Subcutaneous abdominal adipose tissue (tissue), 5 donors: ENCODE measurements at regions not wholly inside any gene's neighbourhood (a gene's known extent, or its start where the extent isn't known, plus 50 kb on each side); places are given as distances from the start of the nearest gene placed in this dataset.

ENCODE experiments used
- H3K27ac ChIP-seq: one replicate; pipeline ENCODE4 v1.7.0; 2013; ENCODE audit warnings: low read depth, mild to moderate bottlenecking, inconsistent platforms, low read length, moderate library complexity
- H3K27me3 ChIP-seq, 5 donors: one replicate each; pipeline ENCODE4 v1.7.0; 2013; ENCODE audit warnings: low read length in 5 of 5, inconsistent platforms in 1 of 5; ENCODE audit not compliant: control insufficient read depth in 5 of 5, insufficient read depth in 4 of 5
- H3K36me3 ChIP-seq, 5 donors: one replicate each; pipeline ENCODE4 v1.7.0; 2013; ENCODE audit warnings: low read length in 5 of 5; ENCODE audit not compliant: control insufficient read depth in 5 of 5, insufficient read depth in 5 of 5
- H3K4me1 ChIP-seq, 5 donors: one replicate each; pipeline ENCODE4 v1.7.0; 2013; ENCODE audit warnings: low read length in 5 of 5, mild to moderate bottlenecking in 3 of 5, moderate library complexity in 1 of 5; ENCODE audit not compliant: control insufficient read depth in 5 of 5, insufficient read depth in 5 of 5
- H3K4me3 ChIP-seq, 5 donors: one replicate each; pipeline ENCODE4 v1.7.0; 2013; ENCODE audit warnings: low read length in 5 of 5, low read depth in 1 of 5
- H3K9ac ChIP-seq, 5 donors: one replicate each; pipeline ENCODE4 v1.7.0; 2013; ENCODE audit warnings: low read length in 5 of 5, mild to moderate bottlenecking in 4 of 5, moderate library complexity in 3 of 5
- H3K9me3 ChIP-seq, 5 donors: one replicate each; pipeline ENCODE4 v1.7.0; 2013; ENCODE audit warnings: low read length in 5 of 5; ENCODE audit not compliant: control insufficient read depth in 5 of 5
- donor health status: healthy.
- donor health status: healthy.
- donor health status: healthy.
- donor health status: healthy.
- donor health status: healthy.

DNA sequence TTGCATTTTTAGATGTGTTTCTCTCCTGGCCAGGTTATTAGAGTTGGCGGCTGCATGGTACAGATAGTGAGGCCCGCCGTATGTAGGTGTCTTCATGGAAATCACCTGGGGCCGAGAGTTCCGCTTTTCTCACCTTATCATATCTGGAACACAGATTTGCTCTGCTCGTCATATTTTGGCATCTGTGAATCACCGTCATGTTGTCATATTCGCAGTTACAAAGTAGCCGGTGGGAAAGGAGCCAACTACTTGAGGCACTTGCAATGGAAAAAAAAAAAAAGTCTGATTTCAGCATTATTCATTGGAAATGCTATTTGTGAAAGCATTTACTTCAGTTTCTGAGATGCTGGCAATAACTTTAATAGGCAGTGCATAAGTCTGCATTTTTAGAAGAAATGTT, 1715.2 kb upstream of the TENM3 start:
- Histone ChIP-seq H3K9me3 (no peaks in the 10 kb centered on the region), H3K27ac (no peak overlapping the region)

GRCh38 chr4:180530787-180531186, 1712.4 kb upstream of the TENM3 start:
- Histone ChIP-seq H3K9me3 (no peaks in the 10 kb centered on the region), H3K27me3 (no peaks in the 10 kb centered on the region), H3K9ac (no peak overlapping the region), H3K27ac (no peak overlapping the region), H3K36me3 (no peaks in the 10 kb centered on the region), H3K4me3 (no peak overlapping the region), H3K4me1 (no peaks in the 10 kb centered on the region)

More for the DNA sequence above, 1715.2 kb upstream of the TENM3 start:
- H3K4me1 ChIP-seq, result no peaks in the 10 kb centered on the region
- H3K9ac ChIP-seq, result no peak overlapping the region
- H3K27me3 ChIP-seq, result no peaks in the 10 kb centered on the region
- H3K4me3 ChIP-seq, result no peak overlapping the region
- no peaks in the 10 kb centered on the region for H3K36me3 ChIP-seq

- H3K27ac ChIP-seq, result no peak overlapping the region
- H3K36me3 ChIP-seq, result no peaks in the 10 kb centered on the region
- H3K9me3 ChIP-seq, result no peaks in the 10 kb centered on the region
- H3K4me3 ChIP-seq, result no peak overlapping the region
- no peak overlapping the region for H3K9ac ChIP-seq
- H3K27me3 ChIP-seq, result no peaks in the 10 kb centered on the region
- no peaks in the 10 kb centered on the region for H3K4me1 ChIP-seq
Measured at GRCh38 chr4:180532691-180533090, 1710.5 kb upstream of the TENM3 start.

DNA sequence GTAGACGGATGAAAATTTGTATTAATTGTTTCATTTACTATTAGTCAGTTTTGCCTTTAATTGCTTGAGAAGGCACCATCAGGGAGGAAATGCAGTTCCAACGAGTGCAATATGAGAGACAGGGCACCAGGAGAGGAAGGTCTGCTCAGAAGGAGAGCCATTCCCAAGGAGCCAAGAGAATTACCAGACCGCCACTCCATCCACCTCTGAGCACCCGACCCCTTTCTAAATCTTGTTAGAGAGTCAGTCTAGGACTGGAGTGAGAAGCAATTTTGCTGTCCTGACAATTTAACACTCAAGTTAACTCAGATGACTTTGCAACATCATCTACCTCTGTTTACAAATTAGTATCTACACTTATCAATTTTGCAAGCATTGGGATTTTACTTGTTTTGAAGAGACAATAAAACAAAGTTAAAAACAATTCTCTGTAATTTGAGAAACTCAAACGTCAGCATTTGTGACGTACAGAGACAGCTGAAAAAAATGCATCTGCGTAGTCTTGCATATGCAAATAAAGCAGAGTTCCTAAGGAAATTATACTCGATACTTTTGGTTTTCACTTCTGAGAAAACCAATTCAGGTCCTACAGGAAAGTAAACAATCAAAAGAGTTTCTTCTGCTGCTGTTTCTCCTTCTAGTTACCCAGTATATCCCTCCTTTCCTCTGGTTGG, 1704.7 kb upstream of the TENM3 start:
- H3K9me3 ChIP-seq, result no peaks in the 10 kb centered on the region
- H3K9ac ChIP-seq, result no peak overlapping the region
- no peaks in the 10 kb centered on the region for H3K36me3 ChIP-seq
- H3K4me3 ChIP-seq, result no peak overlapping the region
- no peaks in the 10 kb centered on the region for H3K27me3 ChIP-seq
- no peaks in the 10 kb centered on the region for H3K4me1 ChIP-seq
- H3K27ac ChIP-seq, result no peak overlapping the region

DNA sequence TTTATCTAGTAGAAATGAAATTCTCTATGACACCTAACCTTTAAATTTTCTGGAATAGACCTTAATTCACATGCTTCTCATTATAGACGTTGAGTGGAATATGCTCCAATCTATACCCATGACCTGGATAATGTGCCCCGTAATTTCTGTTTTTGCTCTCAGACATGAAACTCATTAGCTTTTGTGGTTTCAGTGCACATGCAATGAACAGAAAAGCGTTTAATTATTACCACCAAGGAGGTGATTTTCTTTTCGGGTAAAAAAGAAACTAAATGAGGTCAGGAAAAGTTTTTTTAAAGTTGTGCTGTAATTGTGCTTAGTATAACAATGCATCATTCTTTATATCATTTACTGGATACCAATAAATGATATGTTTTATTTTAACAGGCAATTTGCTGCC, 1703.9 kb upstream of the TENM3 start:
- Histone ChIP-seq H3K27me3 (no peaks in the 10 kb centered on the region), H3K36me3 (no peaks in the 10 kb centered on the region), H3K4me3 (no peak overlapping the region), H3K9ac (no peak overlapping the region), H3K9me3 (no peaks in the 10 kb centered on the region), H3K27ac (no peak overlapping the region), H3K4me1 (no peaks in the 10 kb centered on the region)

GRCh38 chr4:180541678-180542077, 1701.5 kb upstream of the TENM3 start:
- no peak overlapping the region for H3K4me3 ChIP-seq
- no peaks in the 10 kb centered on the region for H3K36me3 ChIP-seq

DNA sequence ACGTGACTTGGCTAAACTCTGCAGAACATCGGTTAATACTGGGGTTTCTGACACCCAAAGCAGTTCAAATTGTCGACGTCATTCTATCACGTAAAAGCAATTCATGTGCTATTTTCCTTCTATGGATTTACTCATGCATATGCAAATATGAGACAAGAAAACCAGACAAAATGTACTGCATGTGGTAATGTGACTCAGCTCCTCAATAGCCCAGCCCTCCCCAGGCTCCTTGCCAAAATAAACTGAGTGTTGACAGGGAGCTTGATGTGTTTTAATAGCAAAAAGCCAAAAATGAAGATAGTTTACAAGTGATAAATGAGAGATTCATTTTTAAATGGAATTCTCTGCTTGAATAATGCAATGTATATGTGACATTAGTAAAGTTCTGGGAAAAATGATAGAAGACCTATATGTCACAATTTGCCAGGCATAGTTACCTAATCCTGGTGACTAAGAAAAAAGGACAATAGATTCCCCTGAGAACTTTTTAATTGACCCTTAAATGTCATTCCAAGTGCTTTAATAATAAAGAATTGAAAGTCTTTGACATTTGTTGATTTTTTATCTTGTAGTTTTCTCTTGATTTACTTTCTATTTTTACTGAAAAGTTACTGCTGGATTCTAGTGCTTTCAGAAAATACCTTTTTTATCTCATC, 1700.6 kb upstream of the TENM3 start:
- Histone ChIP-seq H3K9me3 (no peaks in the 10 kb centered on the region), H3K27ac (no peak overlapping the region), H3K4me3 (no peak overlapping the region), H3K9ac (no peak overlapping the region), H3K36me3 (no peaks in the 10 kb centered on the region), H3K4me1 (no peaks in the 10 kb centered on the region), H3K27me3 (peaks cover 0 to 2% (median 0%) of the 10 kb centered on the region in 5 donors)

More at GRCh38 chr4:180541678-180542077, 1701.5 kb upstream of the TENM3 start:
- Histone ChIP-seq H3K4me1 (no peaks in the 10 kb centered on the region), H3K9me3 (no peaks in the 10 kb centered on the region), H3K27ac (no peak overlapping the region), H3K27me3 (no peaks in the 10 kb centered on the region), H3K9ac (no peak overlapping the region)

- H3K27ac ChIP-seq, result no peak overlapping the region
- peaks cover 0 to 2% (median 0%) of the 10 kb centered on the region in 5 donors for H3K27me3 ChIP-seq
Measured at GRCh38 chr4:180550106-180550505, 1693.1 kb upstream of the TENM3 start.

GRCh38 chr4:180557348-180557747, 1685.9 kb upstream of the TENM3 start:
- H3K27me3 ChIP-seq, result peaks cover 0 to 3% (median 0%) of the 10 kb centered on the region in 5 donors

More at GRCh38 chr4:180550106-180550505, 1693.1 kb upstream of the TENM3 start:
- no peaks in the 10 kb centered on the region for H3K4me1 ChIP-seq
- no peak overlapping the region for H3K9ac ChIP-seq
- H3K4me3 ChIP-seq, result no peak overlapping the region
- H3K36me3 ChIP-seq, result no peaks in the 10 kb centered on the region
- no peaks in the 10 kb centered on the region for H3K9me3 ChIP-seq

DNA sequence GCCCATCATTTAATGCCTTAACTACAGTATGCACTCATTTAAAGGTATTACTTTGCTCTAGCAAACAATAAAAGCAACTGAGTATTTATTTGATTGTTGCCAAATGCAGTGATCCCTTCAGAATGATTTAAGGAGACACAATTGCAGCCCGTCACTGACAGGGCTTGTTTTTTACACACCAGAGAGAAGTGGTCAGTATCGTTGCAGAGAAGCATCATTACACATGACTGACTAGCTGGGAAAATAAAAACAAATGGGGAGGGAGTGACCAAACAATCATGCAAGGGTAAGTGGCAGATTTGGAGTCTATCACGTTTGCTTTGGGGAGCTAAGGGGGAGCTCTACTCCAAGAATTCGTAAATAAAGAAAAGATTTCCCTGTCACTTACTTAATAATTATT, 1685.3 kb upstream of the TENM3 start:
- Histone ChIP-seq H3K27ac (no peak overlapping the region), H3K4me1 (no peaks in the 10 kb centered on the region), H3K9me3 (no peaks in the 10 kb centered on the region), H3K4me3 (no peak overlapping the region), H3K9ac (no peak overlapping the region), H3K27me3 (peaks cover 0 to 3% (median 0%) of the 10 kb centered on the region in 5 donors), H3K36me3 (no peaks in the 10 kb centered on the region)

More at GRCh38 chr4:180557348-180557747, 1685.9 kb upstream of the TENM3 start:
- H3K27ac ChIP-seq, result no peak overlapping the region
- H3K4me3 ChIP-seq, result no peak overlapping the region
- no peaks in the 10 kb centered on the region for H3K36me3 ChIP-seq
- no peaks in the 10 kb centered on the region for H3K4me1 ChIP-seq
- H3K9me3 ChIP-seq, result no peaks in the 10 kb centered on the region
- H3K9ac ChIP-seq, result no peak overlapping the region
